ENCODE measurements at regions not wholly inside any gene's neighbourhood (a gene's known extent, or its start where the extent isn't known, plus 50 kb on each side); places are given as distances from the start of the nearest gene placed in this dataset.

DNA sequence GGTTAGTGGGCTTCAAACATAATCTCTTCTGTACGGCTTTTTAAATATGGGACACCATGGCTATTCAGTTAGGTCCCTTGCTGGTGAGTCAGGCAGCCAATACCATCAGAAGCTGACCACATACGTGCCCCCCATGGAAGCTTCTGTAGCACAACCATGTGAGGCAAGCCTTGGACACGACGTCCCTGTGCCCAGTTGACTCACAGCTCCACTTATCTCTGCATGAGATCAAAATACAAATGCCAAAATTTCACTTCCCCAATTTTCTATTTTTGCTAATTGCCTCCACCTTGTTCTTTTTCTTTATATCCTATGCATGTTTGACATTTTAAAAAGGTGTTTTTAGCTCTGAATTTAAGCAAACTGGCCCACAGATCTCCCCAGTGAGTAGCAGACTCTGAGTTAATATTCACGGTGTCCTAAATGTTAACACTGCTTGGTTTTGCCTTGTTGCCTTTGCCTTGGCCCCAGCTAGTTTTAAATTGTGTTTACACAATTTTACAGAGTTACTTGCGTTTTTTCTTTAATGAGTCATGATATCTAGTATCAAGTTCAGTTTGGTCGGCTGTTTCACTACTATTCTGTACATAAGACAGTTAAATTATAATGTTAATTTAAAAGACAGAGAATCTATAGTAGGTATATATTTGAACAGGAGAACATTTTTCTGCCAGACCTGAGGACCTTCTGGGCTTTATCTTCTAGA lies 77.5 kb downstream of the CDCA7 start:
- no peaks in the 10 kb centered on the region for H4K20me1 ChIP-seq (ENCODE audit: control insufficient read depth, insufficient read depth, insufficient read length)

More for the DNA sequence above, 77.5 kb downstream of the CDCA7 start:
- Histone ChIP-seq H4K91ac (ENCODE audit: insufficient read length, low read depth, low read length) (no peak overlapping the region), H3K4me1 (ENCODE audit: insufficient read depth, low read length) (no peaks in the 10 kb centered on the region), H3K79me1 (ENCODE audit: insufficient read depth, low read depth, low read length, poor library complexity, severe bottlenecking) (peaks cover 2% of the 10 kb centered on the region), H3K27me3 (ENCODE audit: insufficient read depth, low read length) (no peaks in the 10 kb centered on the region), H3K79me2 (ENCODE audit: insufficient read depth, low read length) (no peaks in the 10 kb centered on the region), H3K4ac (ENCODE audit: low read depth, low read length) (no peak overlapping the region), H3K9ac (ENCODE audit: extremely low read depth, insufficient read length, low read length) (no peak overlapping the region), H2BK5ac (ENCODE audit: insufficient read length, low read length) (no peak overlapping the region), H3K4me2 (ENCODE audit: insufficient read depth, insufficient read length, low read length) (no peak overlapping the region), H3K23ac (ENCODE audit: insufficient read length, low read depth, low read length) (no peak overlapping the region), H3K14ac (ENCODE audit: insufficient read depth, low read length) (no peak overlapping the region), H2BK12ac (ENCODE audit: insufficient read length, low read depth, low read length) (no peak overlapping the region), H3K56ac (ENCODE audit: insufficient read length, low read depth, low read length) (no peak overlapping the region), H3K27ac (ENCODE audit: insufficient read length, low read depth, low read length) (no peak overlapping the region), H3K23me2 (ENCODE audit: insufficient read length, low read depth, low read length, poor library complexity, severe bottlenecking) (no peaks in the 10 kb centered on the region), H3K9me3 (ENCODE audit: control insufficient read depth, low read depth, low read length) (no peaks in the 10 kb centered on the region), H3T11ph (ENCODE audit: low read length) (no peak overlapping the region), H2BK15ac (ENCODE audit: low read depth, low read length) (no peak overlapping the region), H4K8ac (replicated peaks; ENCODE audit: insufficient read length, low read depth, low read length) (no peak overlapping the region), H4K5ac (ENCODE audit: insufficient read length, low read depth, low read length) (no peak overlapping the region), H2AFZ (ENCODE audit: low read length) (no peak overlapping the region), H3K18ac (ENCODE audit: insufficient read length, low read depth, low read length) (no peak overlapping the region), H2BK120ac (ENCODE audit: low read depth, low read length, poor library complexity, severe bottlenecking) (no peak overlapping the region), H2BK20ac (ENCODE audit: low read depth, low read length, poor library complexity, severe bottlenecking) (no peak overlapping the region), H2AK5ac (ENCODE audit: insufficient read length, low read length) (no peak overlapping the region)
- H3K27ac Mint-ChIP-seq: no peak overlapping the region
- no peak for DNase-seq
- H3K27me3 Mint-ChIP-seq (ENCODE audit: low read depth): peaks cover 2% of the 10 kb centered on the region
- H3K4me1 Mint-ChIP-seq: no peaks in the 10 kb centered on the region
- no CpG with 5 or more reads among the region's 7 CpGs for WGBS (ENCODE audit: extremely low coverage, insufficient read length, low lambda C conversion rate)
- H3K9me3 Mint-ChIP-seq: no peaks in the 10 kb centered on the region
- H3K36me3 Mint-ChIP-seq (ENCODE audit: insufficient read depth in 1 of 3, low read depth in 3 of 3): no peaks in the 10 kb centered on the region
- no peak overlapping the region for H3K4me3 Mint-ChIP-seq
- TF ChIP-seq, protein P1, sequence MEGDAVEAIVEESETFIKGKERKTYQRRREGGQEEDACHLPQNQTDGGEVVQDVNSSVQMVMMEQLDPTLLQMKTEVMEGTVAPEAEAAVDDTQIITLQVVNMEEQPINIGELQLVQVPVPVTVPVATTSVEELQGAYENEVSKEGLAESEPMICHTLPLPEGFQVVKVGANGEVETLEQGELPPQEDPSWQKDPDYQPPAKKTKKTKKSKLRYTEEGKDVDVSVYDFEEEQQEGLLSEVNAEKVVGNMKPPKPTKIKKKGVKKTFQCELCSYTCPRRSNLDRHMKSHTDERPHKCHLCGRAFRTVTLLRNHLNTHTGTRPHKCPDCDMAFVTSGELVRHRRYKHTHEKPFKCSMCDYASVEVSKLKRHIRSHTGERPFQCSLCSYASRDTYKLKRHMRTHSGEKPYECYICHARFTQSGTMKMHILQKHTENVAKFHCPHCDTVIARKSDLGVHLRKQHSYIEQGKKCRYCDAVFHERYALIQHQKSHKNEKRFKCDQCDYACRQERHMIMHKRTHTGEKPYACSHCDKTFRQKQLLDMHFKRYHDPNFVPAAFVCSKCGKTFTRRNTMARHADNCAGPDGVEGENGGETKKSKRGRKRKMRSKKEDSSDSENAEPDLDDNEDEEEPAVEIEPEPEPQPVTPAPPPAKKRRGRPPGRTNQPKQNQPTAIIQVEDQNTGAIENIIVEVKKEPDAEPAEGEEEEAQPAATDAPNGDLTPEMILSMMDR (conservative IDR thresholded peaks at IDR 0.05): no peak
